Fibroblast of lung (primary cell): ENCODE measurements at regions not wholly inside any gene's neighbourhood (a gene's known extent, or its start where the extent isn't known, plus 50 kb on each side); places are given as distances from the start of the nearest gene placed in this dataset.

Experiments
- CTCF ChIP-seq, 2 donors: IDR thresholded peaks in 1 of 2; conservative IDR thresholded peaks in 1 of 2; 1 replicate in 1 of 2; 2 replicates in 1 of 2; pipeline ENCODE4 v1.5.1; 2011 to 2012; ENCODE audit warnings: low read length in 2 of 2, control low read depth in 1 of 2, inconsistent platforms in 1 of 2, low read depth in 1 of 2, mild to moderate bottlenecking in 1 of 2
- EZH2 ChIP-seq: IDR thresholded peaks from 2 replicates; pipeline ENCODE4 v1.5.1; 2012; ENCODE audit warnings: low read length, control low read depth, mild to moderate bottlenecking; ENCODE audit errors: missing control alignments

DNA sequence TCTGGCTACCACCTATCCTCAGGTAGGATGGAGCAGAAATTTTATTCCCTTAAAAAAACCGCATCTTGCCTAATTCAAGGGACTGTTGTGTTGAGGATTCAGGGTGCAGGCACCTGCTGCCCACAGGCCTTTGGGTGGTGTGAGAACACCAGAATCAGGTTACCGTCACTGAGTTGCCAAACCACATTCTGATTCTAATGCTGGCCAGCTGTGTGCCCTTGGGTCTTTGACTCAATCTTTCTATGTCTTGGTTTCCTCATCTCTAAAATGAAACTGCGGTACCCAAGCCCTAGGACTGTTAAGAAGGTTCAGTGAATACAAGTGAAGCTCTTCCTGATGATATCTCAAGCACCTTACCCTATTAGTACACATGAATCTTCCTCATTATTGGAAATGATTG, 827.3 kb downstream of the DHX35 start:
- TF ChIP-seq CTCF (conservative IDR thresholded peaks at IDR 0.05 in 1 of 2, IDR thresholded peaks at IDR 0.05 in 1 of 2; ENCODE audit: low read depth in 1 of 2, low read length in 2 of 2) (no peak), EZH2 (no peak)
